IMR-90 (cell line): ENCODE measurements at regions not wholly inside any gene's neighbourhood (a gene's known extent, or its start where the extent isn't known, plus 50 kb on each side); places are given as distances from the start of the nearest gene placed in this dataset.

ENCODE experiments used
- POLR2A ChIP-seq: IDR thresholded peaks from 2 replicates; pipeline ENCODE4 v1.6.1; 2012; ENCODE audit warnings: mild to moderate bottlenecking, low read depth, low read length
- TF ChIP-seq, protein P1 (sequence below): conservative IDR thresholded peaks from 2 replicates; pipeline ENCODE4 v1.5.1; 2012; ENCODE audit warnings: mild to moderate bottlenecking, low read depth, low read length, improper control_type of control experiment

DNA sequence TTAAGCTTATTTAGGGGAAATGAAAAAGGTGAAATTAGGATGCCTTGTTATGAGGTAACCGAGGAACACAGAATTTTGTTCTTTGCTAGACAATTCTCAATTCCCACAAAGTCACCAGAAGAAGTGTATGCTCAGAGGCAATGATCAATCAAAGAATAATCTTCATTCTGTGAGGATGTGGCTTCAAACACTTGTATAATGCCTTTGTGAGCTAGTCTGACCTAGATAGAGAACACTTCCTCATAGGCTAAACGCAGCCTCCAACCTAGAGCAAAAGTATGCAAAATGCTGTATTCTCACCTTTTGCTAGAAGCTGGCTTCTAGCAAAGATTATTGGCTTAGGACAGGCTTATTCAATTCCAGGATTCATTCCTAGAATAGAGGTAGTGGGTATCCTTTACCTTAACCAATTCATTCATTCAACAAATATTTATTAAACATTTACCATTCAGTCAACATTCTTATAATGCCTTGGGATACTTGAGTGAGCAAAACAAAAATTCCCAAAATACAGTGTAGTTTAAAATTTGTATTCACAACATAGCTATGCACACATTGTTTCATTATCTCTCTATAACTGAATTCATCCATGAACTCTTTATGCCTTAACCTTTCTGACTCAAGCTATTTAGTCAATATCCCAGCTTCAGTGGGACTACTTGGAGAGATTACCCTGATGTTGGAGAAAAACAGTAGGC, 530.2 kb downstream of the PTPRC start:
- TF ChIP-seq, protein P1, sequence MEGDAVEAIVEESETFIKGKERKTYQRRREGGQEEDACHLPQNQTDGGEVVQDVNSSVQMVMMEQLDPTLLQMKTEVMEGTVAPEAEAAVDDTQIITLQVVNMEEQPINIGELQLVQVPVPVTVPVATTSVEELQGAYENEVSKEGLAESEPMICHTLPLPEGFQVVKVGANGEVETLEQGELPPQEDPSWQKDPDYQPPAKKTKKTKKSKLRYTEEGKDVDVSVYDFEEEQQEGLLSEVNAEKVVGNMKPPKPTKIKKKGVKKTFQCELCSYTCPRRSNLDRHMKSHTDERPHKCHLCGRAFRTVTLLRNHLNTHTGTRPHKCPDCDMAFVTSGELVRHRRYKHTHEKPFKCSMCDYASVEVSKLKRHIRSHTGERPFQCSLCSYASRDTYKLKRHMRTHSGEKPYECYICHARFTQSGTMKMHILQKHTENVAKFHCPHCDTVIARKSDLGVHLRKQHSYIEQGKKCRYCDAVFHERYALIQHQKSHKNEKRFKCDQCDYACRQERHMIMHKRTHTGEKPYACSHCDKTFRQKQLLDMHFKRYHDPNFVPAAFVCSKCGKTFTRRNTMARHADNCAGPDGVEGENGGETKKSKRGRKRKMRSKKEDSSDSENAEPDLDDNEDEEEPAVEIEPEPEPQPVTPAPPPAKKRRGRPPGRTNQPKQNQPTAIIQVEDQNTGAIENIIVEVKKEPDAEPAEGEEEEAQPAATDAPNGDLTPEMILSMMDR, result no peak
- no peak for TF ChIP-seq POLR2A
